PC-3 (cell line): ENCODE measurements at regions not wholly inside any gene's neighbourhood (a gene's known extent, or its start where the extent isn't known, plus 50 kb on each side); places are given as distances from the start of the nearest gene placed in this dataset.

Experiments used
- ATAC-seq: fragments of 200-7000 bp; cut with Tn5 transposase; 2 replicates; pipeline ENCODE4 v1.9.1; 2020; ENCODE audit warnings: mild to moderate bottlenecking, moderate library complexity
- BruUV-seq: library from RNA; stranded (reverse); fragments of 400-500 nt; replicated peaks from 2 replicates; lab custom pipeline; 2021; lab: Mats Ljungman, UMichigan
- CTCF ChIA-PET: fragments of 300-600 bp; sonication (Branson Sonifier 250); formaldehyde crosslinking; loops from one replicate; lab custom pipeline; 2022; ENCODE audit warnings: antibody characterized with exemption; lab: Charles Lee
- POLR2A ChIA-PET: fragments of 300-600 bp; sonication (Branson Sonifier 250); formaldehyde crosslinking; loops from one replicate; lab custom pipeline; 2022; ENCODE audit warnings: antibody characterized with exemption; ENCODE audit not compliant: unreplicated experiment; lab: Charles Lee
- DNase-seq: peaks from one replicate; pipeline ENCODE4 v3.0.0-alpha.2; 2015
- H2AFZ ChIP-seq: fragments of 300-600 bp; sonication (generic); 2 replicates; pipeline ENCODE4 v1.6.0; 2016; ENCODE audit warnings: antibody characterized with exemption, low read length
- H3F3A ChIP-seq: fragments of 300-600 bp; sonication (generic); one replicate; pipeline ENCODE4 v1.6.0; 2017; ENCODE audit warnings: antibody characterized with exemption, low read length, control low read depth, mild to moderate bottlenecking; ENCODE audit not compliant: unreplicated experiment
- H3K27ac ChIP-seq: fragments of 300-600 bp; sonication (generic); 2 replicates; pipeline ENCODE4 v1.5.1; 2016; ENCODE audit warnings: mild to moderate bottlenecking, low read length
- H3K27me3 ChIP-seq: fragments of 300-600 bp; sonication (generic); 2 replicates; pipeline ENCODE4 v1.6.1; 2016; ENCODE audit warnings: low read length, mixed read lengths
- H3K36me3 ChIP-seq: fragments of 300-600 bp; sonication (generic); 2 replicates; pipeline ENCODE4 v1.6.1; 2016; ENCODE audit warnings: low read depth, mixed run types, low read length, mixed read lengths
- H3K4me1 ChIP-seq: fragments of 300-600 bp; sonication (generic); 2 replicates; pipeline ENCODE4 v1.5.1; 2016; ENCODE audit warnings: low read length; ENCODE audit not compliant: insufficient read depth
- H3K4me2 ChIP-seq: fragments of 300-600 bp; sonication (generic); 2 replicates; pipeline ENCODE4 v1.6.0; 2016; ENCODE audit warnings: low read length
- H3K4me3 ChIP-seq: fragments of 300-600 bp; sonication (generic); 2 replicates; pipeline ENCODE4 v1.5.1; 2016; ENCODE audit warnings: mild to moderate bottlenecking, low read length, mixed read lengths
- H3K79me2 ChIP-seq: fragments of 300-600 bp; sonication (generic); 2 replicates; pipeline ENCODE4 v1.6.1; 2017; ENCODE audit warnings: low read length, mixed read lengths
- H3K9ac ChIP-seq: fragments of 300-600 bp; sonication (generic); 2 replicates; pipeline ENCODE4 v1.6.0; 2016; ENCODE audit warnings: mild to moderate bottlenecking, low read length
- H3K9me2 ChIP-seq: fragments of 300-600 bp; sonication (generic); replicated peaks from 2 replicates; pipeline ENCODE4 v1.6.1; 2016; ENCODE audit warnings: mixed run types, low read length, mixed read lengths
- H3K9me3 ChIP-seq: fragments of 300-600 bp; sonication (generic); 2 replicates; pipeline ENCODE4 v1.6.1; 2016; ENCODE audit warnings: low read length, mixed read lengths
- H4K20me1 ChIP-seq: fragments of 300-600 bp; sonication (generic); 2 replicates; pipeline ENCODE4 v1.6.1; 2016; ENCODE audit warnings: low read length, mixed read lengths
- EZH2 ChIP-seq: fragments of 300-600 bp; sonication (generic); IDR thresholded peaks from one replicate; pipeline ENCODE4 v1.6.1; 2017; ENCODE audit warnings: antibody characterized with exemption, mild to moderate bottlenecking, low read length; ENCODE audit not compliant: unreplicated experiment
- EZH2phosphoT487 ChIP-seq: fragments of 300-600 bp; sonication (generic); IDR thresholded peaks from 2 replicates; pipeline ENCODE4 v1.6.1; 2018; ENCODE audit warnings: mild to moderate bottlenecking, antibody characterized with exemption, low read length, borderline replicate concordance
- intact Hi-C: fragments of 100-400 bp; cut with micrococcal nuclease; formaldehyde crosslinking; loops from 2 replicates; pipeline ENCODE4 v1.9.0; 2023
- TF ChIP-seq, protein P1 (sequence below): fragments of 300-600 bp; sonication (generic); conservative IDR thresholded peaks from 2 replicates; pipeline ENCODE4 v1.5.1; 2017; ENCODE audit warnings: antibody characterized with exemption, low read depth, mild to moderate bottlenecking, low read length

DNA sequence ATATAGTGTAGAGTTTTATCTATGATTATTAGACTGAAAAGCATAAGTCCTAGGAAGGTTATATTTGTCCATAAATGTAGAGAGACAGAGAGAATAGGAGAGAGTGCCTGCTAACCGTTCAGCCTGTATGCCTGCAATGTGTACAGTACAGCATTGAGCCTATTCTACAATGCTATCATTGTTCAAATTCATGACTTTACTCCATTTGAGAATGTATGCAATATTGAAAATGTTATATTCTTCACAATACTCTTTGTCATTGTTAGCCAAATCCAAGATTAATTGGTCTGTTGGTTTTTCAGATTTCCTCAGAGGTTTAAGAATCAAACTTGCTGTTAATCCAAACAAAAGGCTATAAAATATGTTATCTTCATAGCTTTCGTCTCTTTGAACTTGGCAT lies 585.2 kb upstream of the B3GALT2 start:
- Histone ChIP-seq H3K4me2 (no peak overlapping the region), H3K27me3 (no peaks in the 10 kb centered on the region), H3K27ac (no peak overlapping the region), H4K20me1 (no peaks in the 10 kb centered on the region), H3K4me3 (no peak overlapping the region), H3K79me2 (no peaks in the 10 kb centered on the region), H3K36me3 (no peaks in the 10 kb centered on the region), H2AFZ (no peak overlapping the region), H3K4me1 (no peaks in the 10 kb centered on the region), H3K9me2 (no peaks in the 10 kb centered on the region), H3K9ac (no peak overlapping the region), H3K9me3 (no peaks in the 10 kb centered on the region), H3F3A (no peaks in the 10 kb centered on the region)
- intact Hi-C loops = no loop called here
- ChIA-PET POLR2A (no interaction called here), CTCF (no interaction called here)
- no TSS peak for BruUV-seq
- TF ChIP-seq, protein P1, sequence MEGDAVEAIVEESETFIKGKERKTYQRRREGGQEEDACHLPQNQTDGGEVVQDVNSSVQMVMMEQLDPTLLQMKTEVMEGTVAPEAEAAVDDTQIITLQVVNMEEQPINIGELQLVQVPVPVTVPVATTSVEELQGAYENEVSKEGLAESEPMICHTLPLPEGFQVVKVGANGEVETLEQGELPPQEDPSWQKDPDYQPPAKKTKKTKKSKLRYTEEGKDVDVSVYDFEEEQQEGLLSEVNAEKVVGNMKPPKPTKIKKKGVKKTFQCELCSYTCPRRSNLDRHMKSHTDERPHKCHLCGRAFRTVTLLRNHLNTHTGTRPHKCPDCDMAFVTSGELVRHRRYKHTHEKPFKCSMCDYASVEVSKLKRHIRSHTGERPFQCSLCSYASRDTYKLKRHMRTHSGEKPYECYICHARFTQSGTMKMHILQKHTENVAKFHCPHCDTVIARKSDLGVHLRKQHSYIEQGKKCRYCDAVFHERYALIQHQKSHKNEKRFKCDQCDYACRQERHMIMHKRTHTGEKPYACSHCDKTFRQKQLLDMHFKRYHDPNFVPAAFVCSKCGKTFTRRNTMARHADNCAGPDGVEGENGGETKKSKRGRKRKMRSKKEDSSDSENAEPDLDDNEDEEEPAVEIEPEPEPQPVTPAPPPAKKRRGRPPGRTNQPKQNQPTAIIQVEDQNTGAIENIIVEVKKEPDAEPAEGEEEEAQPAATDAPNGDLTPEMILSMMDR = no peak
- TF ChIP-seq EZH2 (no peak), EZH2phosphoT487 (no peak)
- ATAC-seq (no peak), DNase-seq (no peak)

DNA sequence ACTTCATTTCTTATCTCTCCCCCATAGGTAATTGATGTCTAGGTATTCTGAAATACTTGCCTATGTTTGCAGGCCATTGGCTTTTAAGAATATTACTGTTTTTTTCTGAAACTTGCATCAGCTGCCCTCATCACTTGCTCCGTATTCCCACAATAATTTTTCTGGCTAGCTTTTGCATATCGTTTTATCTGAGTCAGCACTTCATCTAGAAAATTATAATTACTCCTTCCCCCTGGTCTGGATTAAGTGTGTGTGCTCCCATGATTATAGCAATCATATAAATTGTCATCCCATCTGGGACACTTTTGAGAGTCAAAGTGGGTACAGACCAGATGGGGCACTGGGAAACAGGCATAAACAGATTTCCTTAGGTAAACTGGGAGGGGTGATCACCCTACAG lies 583.2 kb upstream of the B3GALT2 start:
- Histone ChIP-seq H3K27me3 (no peaks in the 10 kb centered on the region), H4K20me1 (no peaks in the 10 kb centered on the region), H2AFZ (no peak overlapping the region), H3K4me3 (no peak overlapping the region), H3K27ac (no peak overlapping the region), H3F3A (no peaks in the 10 kb centered on the region), H3K9me2 (no peaks in the 10 kb centered on the region), H3K4me2 (no peak overlapping the region), H3K4me1 (no peaks in the 10 kb centered on the region), H3K9ac (no peak overlapping the region), H3K79me2 (no peaks in the 10 kb centered on the region), H3K9me3 (no peaks in the 10 kb centered on the region), H3K36me3 (no peaks in the 10 kb centered on the region)
- no peak for TF ChIP-seq EZH2phosphoT487
- TF ChIP-seq, protein P1 = no peak
- TF ChIP-seq EZH2 = no peak
- ChIA-PET POLR2A (interaction anchor here (0.6 kb wide), 1 partner anchor 14 kb away, joined by 3 read pairs; no protein-coding TSS in a partner anchor), CTCF (no interaction called here)
- ATAC-seq (no peak), DNase-seq (no peak)
- intact Hi-C loops = no loop called here
- BruUV-seq = no TSS peak

DNA sequence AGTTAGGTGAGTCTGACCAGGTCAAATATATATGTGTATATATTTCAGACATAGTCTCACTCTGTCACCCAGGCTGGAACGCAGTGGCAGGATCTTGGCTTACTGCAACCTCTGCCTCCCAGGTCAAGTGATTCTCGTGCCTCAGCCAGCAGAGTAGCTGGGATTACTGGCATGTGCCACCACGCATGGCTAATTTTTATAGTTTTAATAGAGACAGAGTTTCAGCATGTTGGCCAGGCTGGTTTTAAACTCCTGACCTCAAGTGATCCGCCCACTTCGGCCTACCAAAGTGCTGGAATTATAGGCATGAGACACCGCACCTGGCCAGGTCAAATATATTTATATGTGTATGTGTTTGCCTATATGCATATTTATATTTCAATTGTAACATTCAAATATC lies 581.5 kb upstream of the B3GALT2 start:
- Histone ChIP-seq H3K9ac (no peak overlapping the region), H3K79me2 (no peaks in the 10 kb centered on the region), H3K4me2 (no peak overlapping the region), H3K36me3 (no peaks in the 10 kb centered on the region), H4K20me1 (no peaks in the 10 kb centered on the region), H3K4me3 (no peak overlapping the region), H3K9me2 (no peaks in the 10 kb centered on the region), H3K9me3 (no peaks in the 10 kb centered on the region), H3K4me1 (0 out of 2 replicates have a peak, but pooled peaks cover 4% of the 10 kb centered on the region), H3K27me3 (no peaks in the 10 kb centered on the region), H2AFZ (no peak overlapping the region), H3F3A (no peaks in the 10 kb centered on the region), H3K27ac (no peak overlapping the region)
- CTCF ChIA-PET = no interaction called here
- DNase-seq (no peak), ATAC-seq (no peak)
- POLR2A ChIA-PET = no interaction called here
- intact Hi-C loops = no loop called here
- no TSS peak for BruUV-seq
- TF ChIP-seq EZH2 (no peak), EZH2phosphoT487 (no peak)
- TF ChIP-seq, protein P1 = no peak
